Breast epithelium (tissue), 3 donors: ENCODE measurements at regions not wholly inside any gene's neighbourhood (a gene's known extent, or its start where the extent isn't known, plus 50 kb on each side); places are given as distances from the start of the nearest gene placed in this dataset.

Experiments used
- POLR2A ChIP-seq: fragments of 450-650 bp; IDR thresholded peaks from one replicate; pipeline ENCODE4 v1.6.1; 2016; ENCODE audit warnings: antibody characterized with exemption, mild to moderate bottlenecking, moderate library complexity
- TF ChIP-seq, protein P1 (sequence below), 3 donors: fragments of 450-650 bp; IDR thresholded peaks; one replicate each; pipeline ENCODE4 v1.5.1; 2016 to 2017; ENCODE audit warnings: antibody characterized with exemption in 3 of 3, mild to moderate bottlenecking in 3 of 3, moderate library complexity in 3 of 3

DNA sequence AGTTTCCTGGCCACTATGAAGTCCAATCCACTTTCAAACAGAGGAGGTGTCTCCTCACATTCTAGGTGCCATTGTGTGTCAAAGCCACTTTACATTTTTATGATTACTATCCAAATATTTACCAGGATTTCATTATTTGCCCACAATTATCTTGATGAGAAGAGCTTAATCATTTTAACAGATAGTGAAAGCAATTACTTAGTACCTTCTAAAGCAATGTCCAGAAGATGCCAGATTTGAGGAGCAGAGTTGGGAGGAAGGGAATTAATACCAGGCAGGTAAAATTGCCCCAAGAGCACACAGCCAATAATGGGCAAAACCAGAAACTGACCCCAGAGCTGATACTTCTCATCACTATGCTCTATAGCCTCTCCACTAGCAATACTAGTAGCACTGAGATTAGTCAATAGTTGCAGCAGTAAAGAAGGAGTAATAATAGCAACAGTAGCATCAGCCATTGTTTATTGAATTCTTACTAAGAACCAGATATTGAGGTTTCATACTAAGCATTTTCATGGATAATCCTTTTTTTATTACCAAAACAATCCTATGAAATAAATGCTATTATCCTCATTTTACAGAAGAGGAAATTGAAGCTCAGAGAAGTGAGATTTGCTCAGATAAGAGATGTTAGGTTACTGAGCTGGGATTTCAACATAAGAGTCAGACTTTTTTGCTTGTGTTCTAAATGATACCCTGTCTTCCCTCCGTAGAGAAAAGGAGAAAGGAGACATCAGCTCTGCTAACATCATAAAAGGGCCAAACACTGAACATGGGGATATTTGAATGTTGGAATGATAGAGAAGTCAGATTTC lies 509.3 kb upstream of the CFAP20DC start:
- TF ChIP-seq, protein P1, sequence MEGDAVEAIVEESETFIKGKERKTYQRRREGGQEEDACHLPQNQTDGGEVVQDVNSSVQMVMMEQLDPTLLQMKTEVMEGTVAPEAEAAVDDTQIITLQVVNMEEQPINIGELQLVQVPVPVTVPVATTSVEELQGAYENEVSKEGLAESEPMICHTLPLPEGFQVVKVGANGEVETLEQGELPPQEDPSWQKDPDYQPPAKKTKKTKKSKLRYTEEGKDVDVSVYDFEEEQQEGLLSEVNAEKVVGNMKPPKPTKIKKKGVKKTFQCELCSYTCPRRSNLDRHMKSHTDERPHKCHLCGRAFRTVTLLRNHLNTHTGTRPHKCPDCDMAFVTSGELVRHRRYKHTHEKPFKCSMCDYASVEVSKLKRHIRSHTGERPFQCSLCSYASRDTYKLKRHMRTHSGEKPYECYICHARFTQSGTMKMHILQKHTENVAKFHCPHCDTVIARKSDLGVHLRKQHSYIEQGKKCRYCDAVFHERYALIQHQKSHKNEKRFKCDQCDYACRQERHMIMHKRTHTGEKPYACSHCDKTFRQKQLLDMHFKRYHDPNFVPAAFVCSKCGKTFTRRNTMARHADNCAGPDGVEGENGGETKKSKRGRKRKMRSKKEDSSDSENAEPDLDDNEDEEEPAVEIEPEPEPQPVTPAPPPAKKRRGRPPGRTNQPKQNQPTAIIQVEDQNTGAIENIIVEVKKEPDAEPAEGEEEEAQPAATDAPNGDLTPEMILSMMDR (IDR thresholded peaks at IDR 0.05) = no peak
- no peak for TF ChIP-seq POLR2A
